Breast epithelium (tissue), 3 donors: ENCODE measurements at regions not wholly inside any gene's neighbourhood (a gene's known extent, or its start where the extent isn't known, plus 50 kb on each side); places are given as distances from the start of the nearest gene placed in this dataset.

Experiments
- POLR2AphosphoS5 ChIP-seq, 3 donors: sonication (generic); formaldehyde crosslinking; IDR thresholded peaks; one replicate each; pipeline ENCODE4 v1.6.1; 2017; ENCODE audit warnings: antibody characterized with exemption in 3 of 3
- TF ChIP-seq, protein P1 (sequence below), 3 donors: fragments of 450-650 bp; IDR thresholded peaks; one replicate each; pipeline ENCODE4 v1.5.1; 2016 to 2017; ENCODE audit warnings: antibody characterized with exemption in 3 of 3, mild to moderate bottlenecking in 3 of 3, moderate library complexity in 3 of 3

DNA sequence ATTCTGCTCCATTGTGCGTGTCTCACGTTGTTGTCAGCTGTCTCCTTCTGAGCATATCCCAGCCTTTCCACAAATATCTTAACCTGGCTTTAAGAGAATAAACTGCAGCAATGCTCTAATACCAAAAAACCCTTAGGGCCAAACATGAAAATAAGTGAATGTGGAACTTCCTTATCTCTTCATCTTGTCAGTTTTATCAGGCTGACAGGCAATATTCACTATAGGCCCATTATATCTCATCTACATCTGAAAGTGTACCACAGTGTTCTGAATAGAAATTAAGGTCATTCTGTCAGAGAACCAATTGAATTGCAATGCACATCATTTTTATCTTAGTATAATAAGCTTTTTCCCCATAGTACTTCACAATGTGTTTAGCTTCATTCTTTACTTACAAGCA, 933.1 kb upstream of the FBXO33 start:
- TF ChIP-seq, protein P1, sequence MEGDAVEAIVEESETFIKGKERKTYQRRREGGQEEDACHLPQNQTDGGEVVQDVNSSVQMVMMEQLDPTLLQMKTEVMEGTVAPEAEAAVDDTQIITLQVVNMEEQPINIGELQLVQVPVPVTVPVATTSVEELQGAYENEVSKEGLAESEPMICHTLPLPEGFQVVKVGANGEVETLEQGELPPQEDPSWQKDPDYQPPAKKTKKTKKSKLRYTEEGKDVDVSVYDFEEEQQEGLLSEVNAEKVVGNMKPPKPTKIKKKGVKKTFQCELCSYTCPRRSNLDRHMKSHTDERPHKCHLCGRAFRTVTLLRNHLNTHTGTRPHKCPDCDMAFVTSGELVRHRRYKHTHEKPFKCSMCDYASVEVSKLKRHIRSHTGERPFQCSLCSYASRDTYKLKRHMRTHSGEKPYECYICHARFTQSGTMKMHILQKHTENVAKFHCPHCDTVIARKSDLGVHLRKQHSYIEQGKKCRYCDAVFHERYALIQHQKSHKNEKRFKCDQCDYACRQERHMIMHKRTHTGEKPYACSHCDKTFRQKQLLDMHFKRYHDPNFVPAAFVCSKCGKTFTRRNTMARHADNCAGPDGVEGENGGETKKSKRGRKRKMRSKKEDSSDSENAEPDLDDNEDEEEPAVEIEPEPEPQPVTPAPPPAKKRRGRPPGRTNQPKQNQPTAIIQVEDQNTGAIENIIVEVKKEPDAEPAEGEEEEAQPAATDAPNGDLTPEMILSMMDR (IDR thresholded peaks at IDR 0.05), result no peak
- no peak for TF ChIP-seq POLR2AphosphoS5 (IDR thresholded peaks at IDR 0.05)
